Mesenteric fat pad (tissue), 1 donor: ENCODE measurements at regions not wholly inside any gene's neighbourhood (a gene's known extent, or its start where the extent isn't known, plus 50 kb on each side); places are given as distances from the start of the nearest gene placed in this dataset.
"Not testable (repeated sequence)": the region's sequence is repeated elsewhere in the genome, so short reads cannot be mapped to it uniquely, and the experiment has no call there.

ENCODE experiments used
- DNase-seq: peaks from one replicate; pipeline ENCODE4 v3.0.0-alpha.2; 2020; ENCODE audit warnings: low spot score
- donor health status: DM: yes; HTN: yes; CAD: no.

DNA sequence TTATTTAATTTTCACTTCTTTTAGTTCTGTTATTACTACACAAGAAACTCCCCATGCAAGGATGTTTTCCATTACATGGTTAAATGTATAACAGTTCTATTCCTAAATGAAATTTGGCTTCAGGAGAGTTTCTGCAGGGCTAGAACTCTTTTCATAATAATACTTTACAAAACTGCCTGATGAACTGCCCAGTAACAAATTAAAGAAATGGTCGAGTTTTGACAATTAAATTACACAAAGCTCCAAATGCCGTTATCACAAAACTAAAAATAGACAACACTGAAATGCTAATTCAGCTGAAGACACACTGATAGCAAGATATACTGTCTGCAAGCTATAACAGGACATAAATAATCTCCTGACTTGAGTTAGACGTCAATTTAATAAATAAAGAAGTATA, 435.2 kb upstream of the CCDC54 start:
- no peak for DNase-seq

DNA sequence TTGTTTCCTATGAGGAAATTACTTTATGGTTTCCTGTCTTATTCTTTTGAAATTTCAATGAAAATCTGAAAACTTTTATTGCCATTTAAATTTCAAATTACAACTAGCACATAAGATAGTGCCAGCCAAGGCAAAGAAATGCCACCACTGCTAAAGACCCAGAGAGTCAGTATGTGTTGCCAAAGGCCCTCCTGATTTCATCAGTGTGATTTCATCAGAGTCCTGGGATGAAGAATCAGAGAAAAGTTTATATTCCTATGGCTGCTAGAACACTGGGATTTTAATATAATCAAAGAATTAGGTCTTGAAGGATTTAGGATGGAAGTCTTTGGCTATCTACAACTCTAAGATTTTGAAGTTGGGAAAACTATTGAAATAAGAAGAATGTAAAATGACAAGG, 434.2 kb upstream of the CCDC54 start:
- DNase-seq, result no peak

DNA sequence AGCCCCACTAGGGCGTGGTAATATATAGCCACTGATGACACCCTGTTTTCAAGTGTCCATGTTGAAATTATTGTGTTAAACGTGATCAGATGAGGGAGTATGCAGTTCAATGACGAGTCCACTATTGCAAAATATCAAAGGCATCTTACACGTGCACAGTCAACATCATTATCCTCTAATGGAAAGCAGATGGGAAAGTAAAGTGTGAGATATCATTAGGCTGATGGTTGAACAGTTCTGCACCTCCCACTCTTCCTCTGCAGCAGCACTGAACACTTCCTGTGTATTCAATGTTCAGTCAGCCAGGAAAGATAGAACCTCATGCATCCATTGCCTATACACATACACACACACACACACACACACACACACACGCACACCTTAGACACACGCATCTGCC, 431.8 kb upstream of the CCDC54 start:
- no peak for DNase-seq

DNA sequence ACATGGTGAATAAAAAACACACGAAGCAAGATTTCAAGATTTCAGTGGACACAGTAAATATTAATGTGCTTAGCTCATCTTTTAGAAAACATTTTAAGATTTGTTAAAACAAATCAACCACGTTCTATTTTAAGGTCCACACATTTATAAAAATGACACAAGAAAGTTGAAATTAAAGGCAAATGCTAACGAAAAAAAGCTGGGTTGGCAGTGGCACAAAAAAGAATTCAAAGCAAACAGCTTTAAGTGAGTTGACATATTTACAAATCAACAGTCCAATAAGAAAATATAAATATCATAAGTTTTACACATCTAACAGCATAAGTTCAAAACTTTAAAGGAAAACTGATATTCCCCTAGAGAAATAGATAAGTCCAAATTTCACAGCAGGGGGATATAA, 430.4 kb upstream of the CCDC54 start:
- no peak for DNase-seq

DNA sequence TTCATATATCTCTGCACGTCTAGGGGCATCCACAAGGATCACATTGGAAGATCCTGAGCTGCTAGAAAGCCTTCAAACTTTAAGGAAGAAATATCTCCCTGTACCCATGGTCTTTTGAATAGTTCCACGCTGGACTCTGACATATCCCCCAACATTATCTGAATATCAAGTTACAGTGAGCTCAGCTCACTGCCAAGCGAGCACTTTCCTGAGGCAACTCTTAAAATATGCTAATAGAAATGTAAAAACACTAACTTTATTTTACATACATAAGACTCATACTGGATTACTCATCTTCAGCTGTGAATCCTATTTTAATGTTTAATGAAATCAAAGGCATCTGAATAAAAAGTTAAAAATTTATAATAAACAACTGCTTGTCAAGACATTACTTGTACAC, 420.2 kb upstream of the CCDC54 start:
- DNase-seq, result no peak

DNA sequence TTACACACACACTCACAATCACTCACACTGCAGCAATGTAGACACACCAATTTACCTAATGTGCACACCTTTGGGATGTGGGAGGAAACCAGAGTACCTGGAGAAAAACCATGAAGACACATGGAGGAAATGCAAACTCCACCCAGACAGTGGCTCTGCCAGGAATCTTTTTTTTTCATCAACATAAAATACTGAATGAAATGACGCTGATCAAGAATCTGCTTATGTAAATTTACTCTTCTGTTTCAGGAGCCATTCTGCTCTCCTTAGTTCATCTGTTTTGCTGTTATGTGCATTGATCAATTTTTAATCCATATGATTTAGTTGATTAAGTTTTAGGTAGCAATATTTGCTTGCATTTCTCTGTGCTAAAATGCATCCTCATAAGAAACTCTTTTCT, 414.2 kb upstream of the CCDC54 start:
- no peak for DNase-seq

DNA sequence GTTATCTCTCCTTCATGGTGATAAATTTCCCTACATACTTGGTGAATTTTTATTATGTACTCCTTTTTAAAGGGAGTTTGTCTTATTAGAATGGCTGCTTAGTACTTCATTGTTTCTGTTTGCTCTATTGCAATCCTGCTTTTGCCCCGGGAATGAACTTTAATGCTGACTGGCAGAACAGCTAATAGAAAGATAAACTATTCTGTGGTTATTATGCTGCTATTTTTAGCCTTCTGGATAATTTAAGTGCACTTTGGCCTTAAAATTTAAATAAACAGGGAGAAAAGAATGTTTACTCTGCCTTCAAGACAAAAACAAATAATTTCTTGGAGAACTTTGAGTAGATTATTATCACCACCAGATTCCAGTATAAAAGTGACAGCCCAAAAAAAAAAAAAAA, 413.8 kb upstream of the CCDC54 start:
- DNase-seq, result no peak

DNA sequence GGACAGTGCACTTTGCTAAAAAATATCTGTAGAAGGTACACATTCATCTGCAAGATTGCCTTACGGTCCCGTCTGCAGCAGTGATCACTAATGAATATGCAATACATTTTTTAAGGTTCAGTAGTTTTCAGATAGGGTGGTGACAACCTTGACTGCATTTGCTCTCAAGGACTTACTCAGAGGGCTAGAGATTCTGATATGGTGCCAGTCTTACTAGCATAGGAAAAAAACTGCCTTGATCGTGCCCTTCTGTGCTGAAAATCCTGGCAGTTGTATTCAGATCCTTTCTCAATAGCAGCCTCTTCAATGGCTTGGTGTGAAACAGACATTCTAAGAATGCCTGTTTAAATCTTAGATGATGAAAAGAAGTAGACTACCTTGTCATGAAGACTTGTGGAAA, 411.9 kb upstream of the CCDC54 start:
- no peak for DNase-seq

DNA sequence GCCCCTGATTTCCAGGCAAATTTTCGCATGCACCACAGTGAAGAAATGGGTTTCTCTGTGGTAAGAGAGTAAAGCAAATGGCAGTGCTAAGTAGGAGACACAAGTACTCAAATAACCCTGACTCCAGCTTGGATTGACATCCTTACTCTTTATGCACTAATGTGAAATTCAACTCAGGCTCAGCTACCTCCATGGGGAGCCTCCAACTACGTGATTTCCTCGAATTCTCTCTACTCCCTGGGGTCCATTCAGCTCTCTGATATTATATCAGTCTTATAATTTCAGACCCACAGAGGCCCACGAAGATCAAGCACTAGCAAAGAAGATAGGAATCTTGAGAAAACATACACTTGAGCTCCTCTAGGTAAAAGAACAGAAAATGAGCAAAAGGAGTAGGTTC, 407.6 kb upstream of the CCDC54 start:
- no peak for DNase-seq

DNA sequence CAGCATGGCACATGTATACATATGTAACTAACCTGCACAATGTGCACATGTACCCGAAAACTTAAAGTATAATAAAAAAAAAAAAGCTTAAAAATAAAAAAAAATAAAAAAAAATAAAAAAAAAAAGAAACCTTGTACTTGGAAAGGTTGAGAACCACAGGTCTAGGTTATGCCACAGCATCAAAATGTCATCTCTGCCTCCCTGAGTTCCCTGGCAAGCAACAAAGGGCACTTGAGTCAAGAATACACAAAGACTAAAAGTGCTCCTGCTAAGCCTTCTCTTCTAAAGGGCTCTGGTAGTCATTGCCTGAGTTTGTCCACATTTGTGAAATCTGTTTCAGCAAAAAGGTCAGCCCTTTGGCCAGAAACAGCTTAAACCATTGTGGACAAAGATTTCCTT, 395.8 kb upstream of the CCDC54 start:
- DNase-seq, result no peak

DNA sequence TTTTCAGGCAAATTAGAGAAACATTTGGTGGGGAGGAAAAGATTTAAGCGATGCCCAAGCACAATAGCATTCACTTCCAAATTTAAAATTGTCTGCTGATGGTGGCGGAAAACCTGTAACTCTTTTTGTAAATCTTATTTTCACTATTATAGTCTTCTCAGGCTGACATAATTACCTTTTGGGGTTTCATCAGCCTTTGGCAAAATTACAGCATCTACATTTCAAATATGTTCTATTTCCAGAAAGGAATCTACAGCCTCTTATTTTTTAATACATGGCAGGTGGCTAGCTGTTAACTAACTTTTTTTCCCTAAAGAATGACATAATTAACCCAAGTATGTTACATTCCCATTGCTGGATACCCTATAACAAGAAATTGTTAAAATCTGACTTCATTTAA, 391.5 kb upstream of the CCDC54 start:
- no peak for DNase-seq

DNA sequence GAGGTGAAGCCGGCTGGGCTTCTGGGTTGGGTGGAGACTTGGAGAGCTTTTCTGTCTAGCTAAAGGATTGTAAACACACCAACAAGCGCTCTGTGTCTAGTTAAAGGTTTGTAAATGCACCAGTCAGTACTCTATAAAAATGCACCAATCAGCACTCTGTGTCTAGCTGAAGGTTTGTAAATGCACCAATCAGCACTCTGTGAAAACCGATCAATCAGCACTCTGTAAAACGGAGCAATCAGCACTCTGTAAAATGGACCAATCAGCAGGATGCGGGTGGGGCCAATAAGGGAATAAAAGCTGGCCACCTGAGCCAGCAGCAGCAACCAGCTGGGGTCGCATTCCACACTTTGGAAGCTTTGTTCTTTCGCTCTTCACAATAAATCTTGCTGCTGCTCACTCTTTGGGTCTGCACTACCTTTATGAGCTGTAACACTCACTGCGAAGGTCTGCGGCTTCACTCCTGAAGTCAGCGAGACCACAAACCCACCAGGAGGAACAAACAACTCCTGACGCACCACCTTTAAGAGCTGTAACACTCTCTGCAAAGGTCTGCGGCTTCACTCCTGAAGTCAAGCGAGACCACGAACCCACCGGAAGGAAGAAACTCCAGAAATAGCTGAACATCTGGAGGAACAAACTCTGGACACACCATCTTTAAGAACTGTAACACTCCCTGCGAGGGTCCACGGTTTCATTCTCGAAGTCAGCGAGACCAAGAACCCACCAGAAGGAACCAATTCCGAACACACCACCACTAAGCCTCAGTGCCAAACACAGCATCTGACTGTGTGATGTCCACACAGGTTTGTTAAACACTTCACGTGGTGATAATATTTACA, 378.2 kb upstream of the CCDC54 start:
- not testable (repeated sequence) for DNase-seq

DNA sequence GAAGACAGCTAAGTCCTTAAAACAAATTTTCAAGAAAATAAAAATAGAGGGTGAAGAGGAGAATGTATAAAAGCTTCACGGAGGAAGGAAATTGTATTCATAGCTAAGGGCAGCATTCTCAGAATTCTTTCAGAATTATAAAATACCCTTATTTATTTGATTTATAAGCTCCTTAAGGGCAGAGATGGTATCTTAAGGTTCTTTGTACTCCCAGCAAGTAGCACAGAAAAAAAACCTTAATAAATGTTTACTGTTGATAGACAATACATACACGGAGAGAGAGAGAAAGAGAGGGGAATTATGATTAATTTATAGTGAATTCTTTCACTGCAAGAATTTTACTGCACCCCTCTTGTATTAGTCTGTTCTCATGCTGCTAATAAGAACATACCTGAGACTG, 375.6 kb upstream of the CCDC54 start:
- DNase-seq, result no peak

DNA sequence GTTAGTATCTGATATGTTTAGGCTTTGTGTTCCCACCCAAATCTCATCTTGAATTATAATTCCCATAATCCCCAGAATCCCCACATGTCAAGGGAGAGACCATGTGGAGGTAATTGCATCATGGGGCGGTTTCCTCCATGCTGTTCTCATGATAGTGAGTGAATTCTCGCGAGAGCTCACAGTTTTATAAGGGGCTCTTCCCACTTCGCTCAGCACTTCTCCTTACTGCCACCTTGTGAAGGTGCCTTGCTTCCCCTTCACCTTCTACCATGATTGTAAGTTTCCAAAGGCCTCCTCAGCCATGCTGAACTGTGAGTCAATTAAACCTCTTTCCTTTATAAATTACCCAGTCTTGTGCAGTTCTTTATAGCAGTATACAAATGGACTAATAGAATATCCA, 371.9 kb upstream of the CCDC54 start:
- DNase-seq, result not testable (repeated sequence)

DNA sequence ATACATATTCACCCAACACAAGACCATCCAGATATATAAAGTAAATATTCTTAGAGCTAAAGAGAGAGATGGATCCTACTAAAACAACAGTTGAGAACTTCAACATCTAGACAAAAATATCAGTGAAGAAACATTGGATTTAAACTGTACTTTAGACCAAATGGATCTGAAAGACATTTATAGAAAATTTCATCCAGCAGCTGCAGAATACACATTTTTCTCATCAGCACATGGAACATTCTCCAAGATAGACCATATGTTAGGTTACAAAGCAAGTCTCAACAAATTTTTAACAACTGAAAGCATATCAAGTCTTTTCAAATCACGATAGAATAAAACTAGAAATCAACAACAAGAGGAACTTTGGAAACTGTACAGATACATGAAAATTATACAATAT, 369.0 kb upstream of the CCDC54 start:
- DNase-seq, result no peak

DNA sequence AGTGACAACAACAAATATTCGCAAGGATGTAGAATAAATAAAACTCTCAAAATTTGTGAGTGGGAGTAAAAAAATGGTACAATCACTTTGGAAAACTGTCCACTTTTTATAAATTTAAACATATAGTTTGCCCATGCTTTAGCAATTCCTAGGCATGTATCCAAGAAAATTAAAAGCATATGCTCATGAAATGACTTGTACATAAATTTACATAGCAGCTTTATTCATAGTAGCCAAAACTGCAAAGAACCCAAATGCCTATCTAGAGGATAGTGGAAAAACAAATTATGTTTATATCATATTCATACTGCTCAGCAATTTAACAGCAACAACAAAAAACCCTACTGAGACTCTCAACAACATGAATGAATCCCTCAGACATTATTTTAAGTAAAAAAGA, 363.6 kb upstream of the CCDC54 start:
- no peak for DNase-seq

DNA sequence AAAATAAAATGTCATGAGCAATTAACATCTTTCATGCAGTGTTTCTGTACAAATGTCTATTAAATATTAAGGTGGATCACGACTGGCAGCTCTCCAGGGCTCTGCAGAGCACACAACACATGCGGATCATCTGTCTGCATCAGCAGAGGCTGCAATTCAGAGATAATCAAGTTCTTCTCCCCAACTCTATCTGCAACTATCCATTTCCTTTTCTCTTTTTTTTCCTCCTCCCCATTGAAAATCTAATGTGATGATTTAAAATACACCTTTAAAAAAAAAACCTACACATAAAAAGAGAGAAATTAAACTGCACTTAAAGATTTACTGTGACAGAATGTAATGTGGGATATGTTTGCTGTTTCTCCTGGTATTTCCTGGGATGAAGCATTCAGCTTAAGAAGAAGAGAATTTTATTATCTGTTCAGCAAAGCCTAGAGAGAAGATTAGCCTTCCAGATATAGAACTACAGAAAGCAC, 352.6 kb upstream of the CCDC54 start:
- DNase-seq, result no peak

DNA sequence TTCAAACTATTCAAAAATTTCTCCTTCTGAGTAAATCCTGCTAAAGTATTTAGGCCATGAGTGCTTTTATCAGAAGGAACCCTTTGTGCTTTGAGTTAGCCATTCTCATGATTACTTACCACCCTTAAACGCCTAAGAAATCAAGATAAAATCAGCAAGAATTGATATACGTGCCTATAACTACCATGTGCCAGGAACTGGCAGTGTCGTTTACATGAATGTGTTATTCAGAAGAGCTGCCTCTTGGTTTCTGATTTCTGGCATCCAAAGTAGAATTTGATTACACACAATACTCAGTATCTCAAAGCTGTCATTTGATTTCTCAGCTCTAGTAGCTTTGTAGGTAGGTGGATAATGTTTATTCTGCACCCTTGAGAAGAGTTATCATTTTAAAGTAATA, 351.3 kb upstream of the CCDC54 start:
- DNase-seq, result no peak

DNA sequence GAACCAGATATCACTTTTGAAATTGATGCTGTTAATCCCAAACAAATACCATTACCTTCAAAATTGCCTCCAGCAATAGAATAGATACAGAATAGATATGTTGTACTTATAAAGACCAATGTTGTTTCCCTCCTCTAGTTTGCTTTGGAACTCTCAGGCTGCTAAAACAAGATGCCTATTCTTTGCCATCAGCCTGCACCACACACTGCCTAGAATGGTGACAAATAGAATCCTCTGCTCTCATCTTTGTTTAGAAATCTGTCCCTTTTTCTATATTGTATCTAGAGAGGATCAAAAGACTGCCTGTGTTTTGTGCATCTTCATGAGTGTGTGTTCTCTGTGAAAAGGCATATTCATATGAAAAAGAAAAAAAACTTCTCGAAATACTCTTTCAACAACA, 349.2 kb upstream of the CCDC54 start:
- no peak for DNase-seq

DNA sequence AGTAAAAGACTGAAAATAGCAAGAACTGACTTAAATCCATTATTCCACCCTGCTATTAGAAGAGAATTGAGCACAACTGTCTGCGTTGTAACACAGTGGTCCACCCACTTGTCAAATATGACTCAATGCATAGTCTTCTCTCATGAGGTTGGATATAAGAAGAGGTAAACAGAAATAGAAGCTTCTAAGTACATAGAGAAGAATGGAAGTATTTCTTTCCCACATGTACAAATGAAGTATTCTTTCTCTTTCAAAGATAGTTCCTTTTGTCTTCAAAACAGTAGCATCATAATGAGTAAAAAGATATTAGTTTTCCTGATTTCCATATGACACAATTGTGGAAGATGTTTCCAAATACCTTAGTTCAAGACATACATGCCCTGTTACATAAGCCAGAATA, 348.6 kb upstream of the CCDC54 start:
- DNase-seq, result no peak

DNA sequence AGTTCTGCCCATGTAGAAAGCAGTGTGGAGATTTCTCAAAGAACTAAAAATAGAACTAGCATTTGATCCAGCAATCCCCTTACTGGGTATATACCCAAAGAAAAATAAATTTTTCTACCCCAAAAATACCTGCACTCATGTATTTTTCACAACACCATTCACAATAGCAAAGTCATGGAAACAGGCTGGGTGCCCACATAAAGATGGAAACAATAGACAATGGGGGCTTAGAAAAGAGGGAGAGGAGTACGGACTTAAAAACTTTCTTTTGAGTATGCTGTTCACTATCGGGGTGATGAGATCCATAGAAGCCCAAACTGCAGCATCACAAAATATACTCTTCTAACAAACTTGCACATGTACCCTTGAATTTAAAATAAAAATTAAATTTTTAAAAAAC, 345.1 kb upstream of the CCDC54 start:
- no peak for DNase-seq

DNA sequence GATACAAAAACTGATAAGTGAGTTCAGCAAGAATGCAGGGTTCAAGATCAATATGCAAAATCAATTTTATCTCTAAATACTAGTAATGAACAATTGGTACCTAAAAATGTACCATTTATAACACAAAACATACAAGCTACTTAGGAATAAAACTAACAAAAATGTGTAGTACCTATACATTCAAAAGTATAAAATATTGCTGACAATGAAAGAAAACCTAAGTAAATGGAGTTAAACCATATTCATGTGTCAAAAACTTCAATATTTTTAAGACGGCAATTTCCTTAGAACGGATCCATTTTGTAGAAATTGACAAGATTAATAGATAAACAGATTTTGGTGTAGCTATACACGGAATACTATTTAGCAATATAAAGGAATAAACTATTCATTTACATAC, 343.1 kb upstream of the CCDC54 start:
- DNase-seq, result no peak

DNA sequence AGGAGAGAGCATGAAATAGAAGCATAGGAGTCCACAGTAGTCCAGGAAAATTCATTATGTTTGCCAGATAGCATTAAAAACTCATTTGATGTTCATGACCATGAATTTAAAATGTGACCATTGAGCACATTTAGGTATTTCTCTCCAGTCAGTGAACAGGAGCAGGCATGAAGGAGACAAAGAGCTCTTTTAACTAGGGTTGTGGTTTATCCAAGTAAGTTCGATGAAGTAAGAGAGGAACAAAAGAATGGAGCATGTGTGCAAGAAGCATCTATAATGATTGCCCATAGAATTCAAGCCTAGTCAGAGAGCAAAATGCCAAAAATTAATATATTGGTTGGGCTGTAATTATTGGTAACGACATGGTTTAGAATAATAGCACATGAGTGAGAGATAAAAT, 342.1 kb upstream of the CCDC54 start:
- no peak for DNase-seq

DNA sequence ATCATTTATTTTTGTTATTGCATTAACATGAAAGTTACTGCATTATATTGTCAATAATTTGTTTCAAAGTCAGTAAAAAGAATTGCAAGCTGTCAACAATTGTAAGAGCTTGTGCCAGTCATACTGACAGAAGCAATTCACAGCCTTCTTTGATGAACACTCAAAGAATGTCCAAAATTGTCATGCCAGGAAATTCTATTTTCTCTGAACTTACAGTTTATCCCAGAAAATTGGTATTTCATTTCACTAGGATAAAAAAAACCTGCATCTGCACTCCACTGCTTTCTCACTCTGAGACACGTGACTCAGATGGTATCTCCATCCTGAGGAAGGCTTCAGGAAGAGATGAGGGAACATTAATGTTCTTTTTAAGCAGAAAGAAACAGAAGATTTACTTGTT, 332.6 kb upstream of the CCDC54 start:
- no peak for DNase-seq
